ENCODE measurements at regions not wholly inside any gene's neighbourhood (a gene's known extent, or its start where the extent isn't known, plus 50 kb on each side); places are given as distances from the start of the nearest gene placed in this dataset.

GRCh38 chr14:89028462-89029134 lies 204.1 kb downstream of the TTC8 start:
- no peak for FAIRE-seq
- no peak for TF ChIP-seq CTCF (IDR thresholded peaks at IDR 0.05; ENCODE audit: insufficient read depth, missing control alignments)
- DNase-seq (ENCODE audit: insufficient read length, low spot score): no peak

DNA sequence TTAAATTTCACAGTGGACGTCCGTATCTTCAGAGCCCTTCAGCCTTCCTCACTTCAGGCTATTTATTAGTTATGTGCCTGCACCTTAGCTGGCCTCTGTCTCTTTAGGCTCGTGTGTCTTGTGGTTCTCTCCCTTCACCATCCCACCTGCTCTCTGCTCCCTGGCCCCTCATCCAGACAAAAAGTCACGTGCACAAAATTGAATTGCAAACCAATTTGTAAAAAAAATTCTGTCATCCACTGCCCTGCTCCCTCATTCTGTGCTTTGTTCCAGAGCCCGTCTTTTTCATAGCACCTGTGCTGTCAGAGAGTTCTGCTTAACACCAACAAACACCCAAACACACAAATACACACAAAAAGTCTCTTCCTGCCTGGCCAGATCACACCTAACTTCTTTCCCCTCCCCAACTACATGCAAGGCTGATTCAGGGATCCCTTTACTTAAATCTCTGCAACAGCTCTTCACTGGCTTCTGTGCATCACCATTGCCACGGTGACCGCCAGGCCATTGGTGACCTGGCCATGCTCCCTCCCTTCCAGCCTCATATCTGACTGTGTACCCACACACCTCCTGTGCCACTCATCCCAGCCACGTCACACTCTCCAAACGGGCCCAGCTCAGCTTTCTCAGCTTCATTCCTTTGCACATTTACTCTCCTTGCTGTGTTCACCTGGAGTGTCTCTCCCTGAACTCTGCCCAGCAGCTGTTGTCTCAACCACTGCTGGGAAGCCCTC lies 205.7 kb downstream of the TTC8 start:
- DNase-seq (ENCODE audit: insufficient read length, low spot score): no peak
- no peak for FAIRE-seq
- no peak for TF ChIP-seq CTCF (IDR thresholded peaks at IDR 0.05; ENCODE audit: insufficient read depth, missing control alignments)

- TF ChIP-seq CTCF (IDR thresholded peaks at IDR 0.05; ENCODE audit: insufficient read depth, missing control alignments): no peak
- DNase-seq (ENCODE audit: insufficient read length, low spot score): no peak
- no peak for FAIRE-seq
Observed at GRCh38 chr14:89030921-89031320, 206.5 kb downstream of the TTC8 start.

DNA sequence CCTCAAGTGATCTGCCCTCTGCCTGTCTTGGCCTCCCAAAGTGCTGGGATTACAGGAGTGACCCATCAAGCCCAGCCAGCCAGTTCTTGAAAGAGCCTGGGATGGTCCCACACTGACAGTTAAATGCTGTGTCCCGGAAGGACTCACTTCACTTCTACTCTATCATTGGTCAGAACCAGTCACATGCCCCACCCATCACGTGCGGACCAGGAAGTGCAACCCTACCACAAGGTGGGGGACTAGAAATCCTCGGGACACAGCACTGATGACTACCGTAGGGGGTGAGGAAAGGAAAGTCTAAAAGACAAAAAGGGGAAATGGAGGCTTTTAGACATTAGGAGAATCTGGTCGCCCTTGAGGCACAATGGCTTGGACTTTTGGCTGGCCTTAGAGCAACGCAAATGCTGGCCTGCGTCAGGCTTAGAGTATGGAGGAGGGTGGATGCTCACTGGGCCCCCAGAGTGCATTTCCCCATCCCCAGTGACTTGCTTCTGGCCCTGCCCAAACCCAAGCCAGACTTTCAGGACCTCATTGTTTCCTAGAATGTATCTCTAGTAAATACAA lies 207.7 kb downstream of the TTC8 start:
- FAIRE-seq (no peak), DNase-seq (ENCODE audit: insufficient read length, low spot score) (no peak)
- no peak for TF ChIP-seq CTCF (IDR thresholded peaks at IDR 0.05; ENCODE audit: insufficient read depth, missing control alignments)

GRCh38 chr14:89033756-89034155 lies 209.3 kb downstream of the TTC8 start:
- DNase-seq (ENCODE audit: insufficient read length, low spot score): no peak
- no peak for FAIRE-seq
- TF ChIP-seq CTCF (IDR thresholded peaks at IDR 0.05; ENCODE audit: insufficient read depth, missing control alignments): no peak

- DNase-seq (ENCODE audit: insufficient read length, low spot score): no peak
- no peak for TF ChIP-seq CTCF (IDR thresholded peaks at IDR 0.05; ENCODE audit: insufficient read depth, missing control alignments)
- FAIRE-seq: no peak
Observed at GRCh38 chr14:89036371-89036770, 211.9 kb downstream of the TTC8 start.

- DNase-seq (ENCODE audit: insufficient read length, low spot score) (no peak), FAIRE-seq (no peak)
- TF ChIP-seq CTCF (IDR thresholded peaks at IDR 0.05; ENCODE audit: insufficient read depth, missing control alignments): no peak
Observed at GRCh38 chr14:89037065-89037464, 212.6 kb downstream of the TTC8 start.

Data from D721Med (cell line).